DMS53 (cell line): ENCODE measurements at regions not wholly inside any gene's neighbourhood (a gene's known extent, or its start where the extent isn't known, plus 50 kb on each side); places are given as distances from the start of the nearest gene placed in this dataset.

Experiments used
- DNase-seq: peaks from one replicate; lab custom pipeline; 2025; lab: John Stamatoyannopoulos, UW

DNA sequence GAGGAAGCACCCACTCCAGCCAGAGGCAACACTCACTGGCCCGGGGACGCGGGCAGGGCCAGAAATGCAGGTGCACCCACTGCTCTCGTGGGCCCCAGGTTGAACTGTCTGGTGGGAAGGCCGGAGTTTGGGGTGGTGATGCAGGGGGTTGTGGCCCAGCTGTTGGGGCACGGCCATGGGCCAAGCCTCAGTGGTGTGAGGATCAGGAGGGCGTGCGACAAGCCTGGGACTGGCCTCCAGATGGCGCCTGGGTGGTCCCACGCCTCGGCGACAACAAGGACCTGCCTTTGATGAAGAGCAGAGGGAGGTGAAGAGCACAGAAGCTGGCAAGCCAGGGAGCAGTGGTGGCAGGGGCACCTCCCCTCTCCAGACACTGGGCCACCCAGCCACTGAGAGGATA, 240.8 kb downstream of the BRD1 start:
- DNase-seq, result no peak

- DNase-seq, result no peak
These were observed 241.4 kb downstream of the BRD1 start for GRCh38 chr22:49586244-49586748.

GRCh38 chr22:49585461-49586243, 242.0 kb downstream of the BRD1 start:
- DNase-seq, result no peak

DNA sequence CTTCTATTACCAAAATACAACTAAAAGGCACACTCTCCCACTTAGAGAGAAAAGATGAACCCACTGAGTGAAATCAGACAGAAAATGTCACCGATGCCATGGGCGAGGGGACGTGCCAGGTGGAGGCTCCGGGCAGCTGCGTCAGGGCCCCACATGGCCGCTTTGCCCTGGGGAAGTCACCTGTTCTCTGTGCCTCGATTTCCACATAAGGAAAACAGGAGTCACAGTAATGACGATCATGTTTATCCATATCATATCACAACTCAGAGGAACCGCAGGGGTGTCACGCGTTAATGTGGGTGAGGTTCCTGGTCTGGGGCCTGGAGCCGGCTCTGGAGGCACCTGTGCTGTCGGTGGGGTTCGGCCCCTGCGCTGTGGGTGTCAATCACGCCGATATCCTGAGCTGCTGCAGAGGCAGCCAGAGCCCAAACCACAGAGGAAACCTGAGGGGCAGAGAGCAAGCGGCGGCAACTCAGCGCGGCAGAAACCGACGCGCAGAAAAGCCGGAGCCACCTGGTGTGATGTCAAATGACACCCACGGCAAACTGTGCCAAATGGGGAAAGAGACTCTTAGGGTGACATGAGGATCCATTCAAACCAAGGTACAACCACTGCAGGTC, 243.7 kb downstream of the BRD1 start:
- DNase-seq, result no peak

DNA sequence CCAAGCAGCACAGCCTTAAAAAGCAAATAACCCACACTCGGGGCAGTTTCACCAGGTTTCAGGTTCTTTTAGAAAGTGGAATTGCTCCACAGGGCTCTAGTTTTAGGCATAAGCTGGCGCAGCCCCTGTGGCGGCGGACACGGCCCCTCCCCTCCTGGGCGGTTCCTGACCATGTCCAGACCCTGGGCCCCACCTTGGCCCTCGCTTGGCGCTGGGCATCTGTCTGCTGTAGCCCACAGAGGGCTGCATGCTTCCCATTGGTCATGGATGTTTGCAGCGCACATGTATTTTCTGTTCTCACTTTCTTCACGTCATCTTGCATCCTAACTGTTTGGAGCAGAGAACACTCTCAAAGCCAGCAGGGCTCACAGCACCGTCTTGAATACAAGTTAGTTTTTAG, 244.3 kb downstream of the BRD1 start:
- DNase-seq, result no peak

- DNase-seq, result no peak
These were observed 245.0 kb downstream of the BRD1 start for GRCh38 chr22:49582678-49583077.

DNA sequence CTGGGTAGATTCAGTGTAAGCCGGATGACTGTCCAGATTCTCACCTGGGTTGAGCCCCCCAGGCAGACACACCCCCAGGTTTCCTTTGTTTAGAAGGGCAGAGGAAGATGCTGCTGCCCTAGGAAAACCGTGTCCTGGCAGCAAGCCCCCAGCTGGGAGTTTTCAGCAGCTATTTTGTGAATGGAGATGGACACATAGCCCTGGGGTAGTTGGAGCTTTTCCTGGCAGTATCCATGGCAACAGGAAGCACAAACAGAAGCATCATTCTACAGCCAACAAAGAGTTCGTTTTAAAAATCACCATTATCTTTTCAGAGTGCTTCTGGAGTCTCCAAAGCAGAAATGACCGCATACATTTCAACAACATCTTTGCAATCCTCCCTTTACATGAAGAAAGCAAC, 245.5 kb downstream of the BRD1 start:
- DNase-seq, result no peak

DNA sequence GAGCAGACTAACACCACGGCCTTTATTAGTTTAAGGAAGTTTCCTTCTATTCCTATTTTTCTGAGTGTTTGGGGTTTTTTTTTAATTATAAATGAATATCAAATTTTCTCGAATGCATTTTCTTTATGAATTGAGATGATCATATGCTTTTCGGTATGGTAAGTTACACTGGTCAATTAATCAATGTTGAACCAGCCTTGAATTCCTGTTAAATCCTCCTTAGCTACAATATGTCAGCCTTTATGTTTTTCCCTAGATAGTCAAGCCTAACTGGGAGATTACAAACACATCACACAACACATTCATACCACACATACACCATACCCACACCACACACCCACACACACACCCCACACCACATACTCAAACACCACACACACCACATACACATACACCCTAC, 247.6 kb downstream of the BRD1 start:
- no peak for DNase-seq

DNA sequence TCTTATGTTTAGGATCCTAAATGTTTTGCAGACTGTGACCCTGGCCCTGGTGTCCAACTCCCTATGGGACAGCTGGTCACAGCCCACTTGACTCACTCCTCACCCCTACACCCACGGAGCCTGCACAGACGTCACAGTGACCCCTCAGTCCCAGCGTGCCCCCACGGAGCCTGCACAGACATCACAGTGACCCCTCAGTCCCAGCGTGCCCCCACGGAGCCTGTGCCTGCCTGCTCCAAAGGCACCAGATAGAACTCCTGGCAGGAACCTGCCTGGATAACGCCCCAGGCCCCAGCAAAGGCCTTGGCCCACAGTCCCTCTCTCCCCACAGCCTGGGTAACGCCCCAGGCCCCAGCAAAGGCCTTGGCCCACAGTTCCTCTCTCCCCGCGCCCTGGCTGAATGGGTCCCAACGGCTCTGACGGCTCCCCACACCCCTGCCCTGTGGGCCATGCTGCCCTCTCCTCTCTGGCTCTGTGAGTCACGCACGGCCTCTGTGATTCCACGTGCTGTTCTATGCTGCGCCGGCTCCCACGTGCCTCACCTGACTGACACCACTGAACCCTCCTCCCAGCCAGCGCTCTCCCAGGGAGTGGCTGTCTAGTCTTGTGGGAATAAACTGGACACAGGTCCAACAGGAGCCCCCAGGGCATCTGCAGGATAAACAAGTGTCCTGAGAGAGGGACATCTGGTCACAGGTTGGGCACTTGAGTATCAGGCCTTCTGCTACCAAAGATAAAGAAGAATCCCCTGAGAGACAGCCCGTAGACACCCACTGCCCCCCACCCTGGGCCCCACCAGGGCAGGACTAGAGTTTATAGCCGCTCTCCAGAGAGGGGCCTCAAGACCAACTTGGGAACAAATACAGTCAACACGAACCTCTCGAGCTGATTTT, 250.3 kb downstream of the BRD1 start:
- no peak for DNase-seq

GRCh38 chr22:49576241-49577141, 251.2 kb downstream of the BRD1 start:
- DNase-seq, result no peak

DNA sequence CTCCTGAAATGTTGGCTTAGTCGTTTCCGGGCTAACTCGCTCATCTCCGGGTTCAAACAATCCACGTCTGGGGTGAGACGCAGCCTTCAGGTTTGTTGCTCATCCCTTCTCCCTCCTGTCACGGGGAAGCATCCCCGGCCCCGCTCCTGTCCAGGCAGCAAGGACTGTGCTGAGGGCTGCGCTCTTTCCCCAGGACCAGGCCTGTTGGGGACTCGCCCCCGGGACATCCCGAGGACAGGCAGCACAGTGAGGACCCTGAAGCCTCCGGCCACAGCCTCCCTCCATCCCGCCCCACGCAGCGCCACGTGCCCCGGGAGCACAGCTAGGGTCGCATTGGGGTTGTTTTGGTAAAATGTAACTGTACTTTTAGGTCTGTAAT, 252.0 kb downstream of the BRD1 start:
- DNase-seq, result no peak

DNA sequence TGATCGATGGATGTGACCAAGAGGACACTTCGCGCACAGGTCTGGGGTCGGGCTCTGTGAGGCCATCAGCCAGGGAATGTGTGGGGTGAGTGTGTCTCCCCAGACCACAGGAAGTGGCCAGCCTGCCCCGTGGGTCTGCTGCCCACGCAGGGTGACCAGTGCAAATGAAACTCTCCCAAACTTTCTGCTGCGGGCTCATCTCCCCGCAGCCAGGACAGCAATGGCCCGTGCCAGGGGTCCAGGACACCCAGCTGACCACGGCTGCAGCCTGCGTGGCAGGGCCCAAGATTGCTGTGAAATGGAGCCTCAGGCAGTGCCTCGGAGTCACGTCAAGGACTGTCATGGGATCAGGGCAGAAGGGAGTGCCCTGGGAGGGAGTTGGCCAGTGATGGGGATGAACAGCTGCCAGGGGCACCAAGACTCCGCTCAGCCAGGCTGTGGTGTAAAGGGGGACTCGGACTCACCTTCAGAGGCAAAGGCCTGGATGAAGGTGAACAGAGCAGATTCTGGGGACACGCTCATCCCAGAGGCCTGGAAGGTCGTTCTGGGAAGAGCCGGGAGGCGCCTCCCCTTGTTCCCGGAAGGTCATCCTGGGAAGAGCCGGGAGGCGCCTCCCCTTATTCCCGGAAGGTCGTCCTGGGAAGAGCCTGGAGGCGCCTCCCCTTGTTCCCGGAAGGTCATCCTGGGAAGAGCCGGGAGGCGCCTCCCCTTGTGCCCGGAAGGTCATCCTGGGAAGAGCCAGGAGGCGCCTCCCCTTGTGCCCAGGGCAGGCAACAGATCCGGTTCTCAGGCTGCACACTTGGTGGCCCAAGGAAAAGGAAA, 252.6 kb downstream of the BRD1 start:
- DNase-seq, result no peak

DNA sequence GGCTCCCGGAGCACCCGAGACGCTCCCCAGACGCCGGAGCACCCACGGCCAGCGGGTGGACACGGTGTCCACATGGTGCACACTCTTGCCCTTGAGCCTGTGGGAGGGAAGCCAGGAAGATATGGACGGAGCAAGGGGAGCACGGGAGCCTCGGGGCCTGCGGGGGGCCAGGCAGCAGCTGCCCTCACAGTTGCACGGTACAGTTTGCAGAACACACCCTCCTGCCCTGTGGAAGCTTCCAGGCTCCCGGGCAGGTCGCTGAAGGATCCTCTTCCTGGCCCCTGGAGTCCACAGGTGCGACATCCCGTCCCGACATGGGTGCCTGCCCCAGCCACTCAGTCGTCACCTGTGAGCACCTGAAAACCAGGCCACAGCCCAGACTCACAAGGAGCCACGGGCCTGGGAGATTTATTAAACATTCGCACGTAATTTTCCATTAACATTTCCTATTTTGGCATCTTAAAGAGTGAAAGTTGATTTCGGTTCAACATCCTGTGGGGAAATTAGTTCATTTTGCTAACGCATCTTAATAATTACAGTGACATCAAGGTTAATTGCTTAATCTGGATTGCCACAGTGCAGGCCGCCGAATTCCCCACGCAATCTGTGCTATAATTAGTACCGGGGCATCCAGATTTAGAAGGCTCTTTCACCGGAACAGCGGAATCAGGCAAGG, 253.3 kb downstream of the BRD1 start:
- DNase-seq, result no peak

DNA sequence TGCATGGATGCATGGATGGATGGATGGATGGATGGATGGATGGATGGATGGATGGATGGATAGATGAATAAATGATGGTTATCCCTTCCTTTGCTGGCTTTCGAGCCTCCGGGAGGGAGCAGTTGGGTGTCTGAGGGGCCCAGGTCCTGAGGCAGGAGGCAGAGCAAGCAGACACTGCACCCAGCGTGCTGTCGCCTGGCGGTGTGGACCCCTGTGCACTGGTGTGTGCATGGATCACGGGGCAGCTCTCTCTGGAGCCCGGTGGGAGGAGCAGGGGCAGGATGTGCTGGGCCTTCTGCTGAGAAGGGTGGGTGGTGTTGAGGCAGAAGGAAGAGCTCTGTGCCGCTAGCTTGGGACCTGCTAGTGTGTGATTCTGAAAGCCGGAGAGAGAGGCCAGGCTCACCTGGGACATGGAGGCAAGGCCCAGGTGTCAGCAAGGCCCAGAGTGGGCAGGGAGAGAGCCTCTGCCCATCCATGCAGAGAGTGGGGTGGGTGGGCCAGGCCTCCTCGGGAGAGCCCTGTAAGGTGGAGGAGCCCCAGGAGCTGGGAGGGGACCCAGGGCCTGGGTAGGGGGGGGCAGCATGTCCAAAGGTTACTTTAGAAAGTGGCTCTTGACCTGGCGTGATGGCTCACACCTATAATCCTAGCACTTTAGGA, 254.4 kb downstream of the BRD1 start:
- no peak for DNase-seq

GRCh38 chr22:49571326-49571725, 256.3 kb downstream of the BRD1 start:
- no peak for DNase-seq

DNA sequence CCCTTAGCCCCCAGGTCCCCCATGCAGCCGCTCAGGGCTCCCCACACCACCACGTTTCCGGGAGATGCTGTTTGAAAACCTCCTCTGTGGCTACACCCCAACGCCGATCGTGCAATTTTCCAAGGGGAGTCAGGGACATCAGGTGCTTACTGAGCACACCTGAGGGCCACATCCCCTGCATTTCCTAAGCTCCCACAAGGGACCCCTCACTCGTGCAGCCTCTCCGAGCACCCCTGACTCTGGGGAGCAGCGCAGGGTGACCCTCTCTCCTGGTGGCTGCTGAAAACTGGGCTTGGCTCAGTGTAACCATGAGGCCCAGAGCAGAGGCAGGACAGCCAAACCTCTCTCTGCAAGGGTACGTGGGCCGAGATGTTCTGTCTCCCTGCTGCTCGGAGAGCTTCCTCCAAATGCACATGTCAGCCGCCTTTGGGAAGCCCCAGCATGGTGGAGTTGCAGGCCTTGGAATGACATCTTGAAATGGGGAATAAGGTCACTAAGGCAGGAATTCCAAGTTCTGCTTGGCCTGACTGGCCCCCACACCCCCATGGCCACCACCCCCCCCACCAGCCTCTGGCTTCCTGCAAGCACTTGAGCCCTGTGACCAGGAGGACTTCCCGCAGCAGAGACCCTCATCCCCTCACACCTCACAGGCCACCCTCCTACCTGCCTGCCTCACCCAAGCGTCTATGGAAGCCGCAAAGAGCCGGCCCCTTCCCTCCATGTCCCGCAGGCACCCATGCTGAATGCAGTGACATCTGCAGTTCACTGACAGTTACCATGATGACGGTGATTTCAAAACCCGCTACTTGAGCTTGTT, 257.4 kb downstream of the BRD1 start:
- no peak for DNase-seq

GRCh38 chr22:49569286-49570031, 258.2 kb downstream of the BRD1 start:
- DNase-seq, result no peak

- DNase-seq, result no peak
These were observed 258.9 kb downstream of the BRD1 start for GRCh38 chr22:49568751-49569285.
